IPS-15b (cell line): ENCODE measurements at regions not wholly inside any gene's neighbourhood (a gene's known extent, or its start where the extent isn't known, plus 50 kb on each side); places are given as distances from the start of the nearest gene placed in this dataset.

Source experiments
- H3K27me3 ChIP-seq: one replicate; pipeline ENCODE4 v1.6.1; 2013; ENCODE audit warnings: low read length; ENCODE audit not compliant: control insufficient read depth, insufficient read depth
- H3K36me3 ChIP-seq: one replicate; pipeline ENCODE4 v1.6.1; 2013; ENCODE audit warnings: low read length; ENCODE audit not compliant: control insufficient read depth, insufficient read depth
- H3K4me1 ChIP-seq: one replicate; pipeline ENCODE4 v1.6.1; 2013; ENCODE audit warnings: mild to moderate bottlenecking, low read length; ENCODE audit not compliant: control insufficient read depth, insufficient read depth
- H3K4me3 ChIP-seq: one replicate; pipeline ENCODE4 v1.5.1; 2013; ENCODE audit warnings: low read depth, low read length
- H3K9ac ChIP-seq: one replicate; pipeline ENCODE4 v1.6.1; 2013; ENCODE audit warnings: low read depth, mild to moderate bottlenecking, low read length
- H3K9me3 ChIP-seq: one replicate; pipeline ENCODE4 v1.6.1; 2013; ENCODE audit warnings: mild to moderate bottlenecking, low read length; ENCODE audit not compliant: control insufficient read depth, insufficient read depth

DNA sequence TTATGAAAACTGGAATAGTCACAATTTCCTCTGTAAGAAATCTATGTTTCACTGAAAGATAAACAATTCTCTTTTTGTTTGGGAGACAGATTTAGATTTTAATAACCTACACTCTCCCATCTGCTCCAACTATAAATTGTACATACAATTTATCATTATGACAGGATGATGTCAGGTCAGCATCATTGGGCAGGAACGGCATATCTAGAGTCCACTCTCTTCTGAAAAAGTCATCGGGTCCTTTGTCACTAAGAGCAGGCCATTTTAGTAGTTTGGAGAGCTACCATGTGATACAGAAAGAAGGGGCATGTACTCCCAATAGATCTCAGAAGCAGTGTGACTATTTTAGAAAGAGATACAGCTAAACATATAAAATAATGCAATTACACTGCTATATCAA, 180.8 kb upstream of the ARGLU1 start:
- Histone ChIP-seq H3K36me3 (no peaks in the 10 kb centered on the region), H3K9me3 (no peaks in the 10 kb centered on the region), H3K4me1 (no peaks in the 10 kb centered on the region), H3K27me3 (no peaks in the 10 kb centered on the region), H3K9ac (no peak overlapping the region), H3K4me3 (no peak overlapping the region)

GRCh38 chr13:106744516-106744915, 176.6 kb upstream of the ARGLU1 start:
- H3K9ac ChIP-seq: no peak overlapping the region
- no peaks in the 10 kb centered on the region for H3K9me3 ChIP-seq
- H3K27me3 ChIP-seq: no peaks in the 10 kb centered on the region
- no peak overlapping the region for H3K4me3 ChIP-seq
- no peaks in the 10 kb centered on the region for H3K36me3 ChIP-seq
- no peaks in the 10 kb centered on the region for H3K4me1 ChIP-seq

DNA sequence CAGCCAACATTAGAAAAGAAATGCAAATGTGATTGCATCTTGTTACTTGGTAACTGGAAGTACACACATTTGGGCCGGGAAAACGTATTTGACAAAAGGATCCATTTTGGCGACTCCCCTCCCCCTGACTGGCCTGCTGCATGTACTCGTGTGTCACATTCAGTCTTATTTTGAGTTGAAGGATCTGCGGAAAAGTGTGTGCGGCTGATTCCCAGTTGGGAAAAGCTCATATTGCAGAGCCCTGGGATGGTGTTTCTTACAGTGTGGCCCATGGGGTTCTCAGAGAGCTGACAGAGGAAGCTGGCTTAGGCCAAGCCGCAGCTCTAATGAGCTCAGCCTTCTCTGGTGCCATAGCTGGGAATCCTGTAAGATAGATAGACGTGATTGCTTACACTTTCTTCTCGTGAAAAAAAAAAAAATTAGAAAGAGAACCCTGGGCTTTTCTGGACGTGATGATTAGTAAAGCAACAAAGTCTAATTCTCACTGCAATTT, 170.3 kb upstream of the ARGLU1 start:
- H3K27me3 ChIP-seq: no peaks in the 10 kb centered on the region
- H3K4me1 ChIP-seq: no peaks in the 10 kb centered on the region
- H3K9me3 ChIP-seq: peaks cover 3% of the 10 kb centered on the region
- no peaks in the 10 kb centered on the region for H3K36me3 ChIP-seq
- no peak overlapping the region for H3K4me3 ChIP-seq
- H3K9ac ChIP-seq: no peak overlapping the region

DNA sequence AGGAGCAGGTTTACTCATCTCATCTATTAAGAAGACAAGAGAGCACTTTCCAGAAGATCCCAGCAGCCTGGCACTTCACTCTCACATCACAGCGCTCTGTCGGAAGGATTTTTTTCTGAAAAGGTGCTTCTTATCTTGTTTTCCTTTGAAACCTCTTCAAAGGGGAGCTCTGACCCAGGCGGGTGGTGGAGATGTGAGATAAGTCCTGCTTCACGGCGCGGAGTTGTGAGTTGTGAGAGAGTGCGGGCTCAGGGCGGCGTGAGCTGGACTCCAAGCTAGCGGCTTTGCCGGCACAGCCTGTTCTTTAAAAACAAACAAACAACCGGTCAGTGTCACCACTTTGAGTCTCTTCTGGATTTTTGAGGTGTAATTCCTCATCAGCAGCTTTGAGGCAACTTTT, 169.0 kb upstream of the ARGLU1 start:
- Histone ChIP-seq H3K36me3 (no peaks in the 10 kb centered on the region), H3K9ac (no peak overlapping the region), H3K9me3 (peaks cover 3% of the 10 kb centered on the region), H3K4me1 (no peaks in the 10 kb centered on the region), H3K27me3 (no peaks in the 10 kb centered on the region), H3K4me3 (no peak overlapping the region)

DNA sequence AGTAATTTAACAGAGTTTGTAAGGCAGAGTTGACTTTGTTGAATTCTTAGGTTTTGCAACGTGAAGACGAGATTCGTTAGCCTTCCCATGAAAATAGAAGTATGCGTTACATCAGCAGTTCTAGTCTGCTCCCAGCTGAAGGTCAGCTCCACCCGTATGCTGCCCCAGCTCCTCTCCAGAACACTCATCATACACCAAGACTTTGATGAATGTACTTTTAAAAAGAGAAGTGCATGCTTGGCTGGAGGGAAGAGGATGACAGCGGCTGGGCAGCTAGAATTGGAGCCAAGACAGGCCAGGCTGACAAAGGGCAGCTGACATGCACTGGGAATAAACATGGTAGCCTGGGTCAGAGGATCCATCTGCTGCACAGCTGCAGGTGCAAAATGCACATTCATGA, 166.3 kb upstream of the ARGLU1 start:
- H3K9me3 ChIP-seq: peaks cover 3% of the 10 kb centered on the region
- H3K36me3 ChIP-seq: no peaks in the 10 kb centered on the region
- no peaks in the 10 kb centered on the region for H3K27me3 ChIP-seq
- no peak overlapping the region for H3K9ac ChIP-seq
- H3K4me3 ChIP-seq: no peak overlapping the region
- no peaks in the 10 kb centered on the region for H3K4me1 ChIP-seq

- no peak overlapping the region for H3K4me3 ChIP-seq
- no peaks in the 10 kb centered on the region for H3K4me1 ChIP-seq
- H3K9me3 ChIP-seq: no peaks in the 10 kb centered on the region
- H3K9ac ChIP-seq: no peak overlapping the region
- H3K27me3 ChIP-seq: no peaks in the 10 kb centered on the region
- H3K36me3 ChIP-seq: no peaks in the 10 kb centered on the region
These were observed 155.1 kb upstream of the ARGLU1 start for GRCh38 chr13:106723036-106723435.

- no peaks in the 10 kb centered on the region for H3K9me3 ChIP-seq
- no peak overlapping the region for H3K4me3 ChIP-seq
- H3K36me3 ChIP-seq: no peaks in the 10 kb centered on the region
- no peaks in the 10 kb centered on the region for H3K27me3 ChIP-seq
- no peak overlapping the region for H3K9ac ChIP-seq
- H3K4me1 ChIP-seq: no peaks in the 10 kb centered on the region
These were observed 154.7 kb upstream of the ARGLU1 start for GRCh38 chr13:106722620-106723019.

DNA sequence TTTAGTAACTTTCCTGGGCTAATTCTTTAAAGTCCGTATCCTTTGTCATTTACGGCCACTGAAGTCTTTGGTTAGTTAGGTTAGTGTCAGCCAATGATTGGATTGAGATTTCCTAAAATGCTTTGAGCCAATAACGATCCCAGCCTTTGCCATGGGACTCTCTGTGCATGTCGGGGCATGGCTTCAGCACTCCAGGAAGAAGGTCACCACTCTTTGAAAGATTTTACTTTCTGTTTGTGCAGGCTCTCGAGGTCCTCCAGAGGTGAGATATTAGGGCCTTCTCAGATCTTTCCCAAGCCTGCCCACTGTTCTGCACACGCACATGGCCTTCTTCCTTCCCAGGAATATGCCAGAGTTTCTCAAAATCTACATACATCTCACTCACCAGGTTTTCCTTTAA, 153.7 kb upstream of the ARGLU1 start:
- no peak overlapping the region for H3K4me3 ChIP-seq
- H3K4me1 ChIP-seq: no peaks in the 10 kb centered on the region
- no peak overlapping the region for H3K9ac ChIP-seq
- no peaks in the 10 kb centered on the region for H3K27me3 ChIP-seq
- H3K9me3 ChIP-seq: no peaks in the 10 kb centered on the region
- no peaks in the 10 kb centered on the region for H3K36me3 ChIP-seq

DNA sequence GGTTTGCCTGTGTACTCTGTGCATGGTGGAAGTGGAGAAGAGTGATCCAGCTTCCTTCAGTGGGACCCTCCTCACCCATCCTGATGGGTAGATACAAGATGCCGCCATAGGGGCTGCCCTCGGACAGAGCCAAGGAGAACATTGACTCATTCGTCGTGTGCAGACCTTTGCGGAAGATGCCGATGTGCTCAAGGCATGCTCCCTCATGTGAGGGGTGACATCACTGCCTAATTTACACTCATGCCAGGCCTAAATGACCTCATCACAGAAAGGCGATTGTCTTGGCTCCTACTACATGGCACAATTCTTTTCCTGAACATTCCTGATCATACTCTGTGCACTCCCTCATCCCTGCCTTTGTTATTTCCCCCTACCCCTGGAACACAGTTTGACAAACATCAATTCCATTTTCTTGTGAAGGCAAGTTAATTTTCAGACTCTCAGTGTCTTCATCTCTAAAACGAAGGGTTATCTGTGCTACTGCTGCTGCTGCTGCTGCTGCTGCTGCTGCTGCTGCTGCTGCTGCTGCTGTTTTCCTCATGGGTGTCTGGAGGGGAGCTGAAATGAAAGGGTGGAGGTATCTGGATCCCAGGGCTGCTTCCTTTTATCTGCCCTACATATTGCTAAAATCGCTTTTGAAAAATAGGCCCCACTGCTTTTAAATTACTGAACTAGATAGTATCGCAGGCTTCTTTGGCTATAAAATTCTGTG, 146.5 kb upstream of the ARGLU1 start:
- no peaks in the 10 kb centered on the region for H3K9me3 ChIP-seq
- no peaks in the 10 kb centered on the region for H3K36me3 ChIP-seq
- H3K4me1 ChIP-seq: no peaks in the 10 kb centered on the region
- no peak overlapping the region for H3K4me3 ChIP-seq
- H3K27me3 ChIP-seq: no peaks in the 10 kb centered on the region
- no peak overlapping the region for H3K9ac ChIP-seq

DNA sequence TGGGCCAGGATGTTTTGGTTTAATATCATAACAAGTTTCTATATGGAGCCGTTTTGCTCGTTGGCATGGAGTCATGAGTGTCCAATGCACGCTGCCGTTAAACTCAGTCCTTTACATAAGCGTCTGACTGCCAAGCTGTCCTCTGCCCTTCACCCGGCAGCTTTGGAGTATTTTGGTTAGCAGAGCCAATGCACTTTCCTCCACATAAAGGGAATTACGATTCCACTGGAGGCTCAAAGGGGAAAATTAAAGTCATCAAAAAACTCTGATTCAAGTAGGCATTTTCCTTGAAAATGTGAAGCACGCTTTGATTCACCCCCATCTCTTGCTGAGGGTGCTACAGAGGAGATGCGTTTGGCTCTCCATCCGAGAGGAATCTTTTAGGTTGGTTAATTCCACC, 144.4 kb upstream of the ARGLU1 start:
- no peaks in the 10 kb centered on the region for H3K4me1 ChIP-seq
- no peak overlapping the region for H3K9ac ChIP-seq
- no peak overlapping the region for H3K4me3 ChIP-seq
- no peaks in the 10 kb centered on the region for H3K9me3 ChIP-seq
- no peaks in the 10 kb centered on the region for H3K27me3 ChIP-seq
- H3K36me3 ChIP-seq: no peaks in the 10 kb centered on the region

- no peak overlapping the region for H3K4me3 ChIP-seq
- no peaks in the 10 kb centered on the region for H3K9me3 ChIP-seq
- no peak overlapping the region for H3K9ac ChIP-seq
- H3K4me1 ChIP-seq: no peaks in the 10 kb centered on the region
- no peaks in the 10 kb centered on the region for H3K27me3 ChIP-seq
- H3K36me3 ChIP-seq: no peaks in the 10 kb centered on the region
These were observed 142.3 kb upstream of the ARGLU1 start for GRCh38 chr13:106710266-106710665.

DNA sequence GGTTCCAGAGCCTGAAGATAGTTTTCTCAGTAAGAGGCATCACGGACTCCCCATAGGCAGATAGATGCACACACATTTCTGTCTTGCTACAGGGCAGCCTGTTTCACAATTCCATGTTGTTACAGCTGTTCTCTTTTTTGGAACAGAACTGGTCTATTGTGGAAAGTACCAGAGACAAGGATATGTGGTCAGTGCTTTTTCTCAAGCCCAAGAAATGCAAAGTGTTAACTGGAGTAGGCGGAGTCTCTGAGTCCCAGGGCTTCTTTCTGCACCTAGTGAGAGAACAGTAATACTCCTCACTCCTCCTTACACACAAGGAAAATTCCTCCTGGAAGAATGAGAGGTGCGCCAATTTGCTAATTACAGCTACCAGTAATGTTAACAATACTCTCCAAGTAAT, 141.6 kb upstream of the ARGLU1 start:
- H3K27me3 ChIP-seq: no peaks in the 10 kb centered on the region
- no peak overlapping the region for H3K4me3 ChIP-seq
- no peaks in the 10 kb centered on the region for H3K9me3 ChIP-seq
- H3K4me1 ChIP-seq: no peaks in the 10 kb centered on the region
- H3K36me3 ChIP-seq: no peaks in the 10 kb centered on the region
- no peak overlapping the region for H3K9ac ChIP-seq
